ENCODE measurements at regions not wholly inside any gene's neighbourhood (a gene's known extent, or its start where the extent isn't known, plus 50 kb on each side); places are given as distances from the start of the nearest gene placed in this dataset.

DNA sequence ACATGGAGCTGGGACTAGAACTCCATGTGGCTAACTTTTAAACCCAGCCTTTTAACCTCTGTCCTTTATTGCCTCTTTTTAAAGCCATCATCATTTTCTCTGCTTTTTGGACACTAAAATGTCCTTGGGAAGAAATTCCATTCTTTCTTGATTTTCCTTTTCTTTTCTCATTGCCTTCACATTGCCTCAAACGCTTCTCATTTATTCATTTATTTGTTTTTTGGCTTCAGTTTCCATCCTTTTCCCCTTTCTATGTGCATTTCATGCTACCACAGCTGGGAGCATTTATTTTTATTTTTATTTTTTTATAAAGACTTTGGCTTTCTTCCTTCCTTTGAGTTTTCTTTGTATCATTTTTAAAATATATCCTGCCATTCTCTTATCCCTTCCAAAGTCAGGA, 212.2 kb downstream of the DACT1 start:
- no peak for DNase-seq

DNA sequence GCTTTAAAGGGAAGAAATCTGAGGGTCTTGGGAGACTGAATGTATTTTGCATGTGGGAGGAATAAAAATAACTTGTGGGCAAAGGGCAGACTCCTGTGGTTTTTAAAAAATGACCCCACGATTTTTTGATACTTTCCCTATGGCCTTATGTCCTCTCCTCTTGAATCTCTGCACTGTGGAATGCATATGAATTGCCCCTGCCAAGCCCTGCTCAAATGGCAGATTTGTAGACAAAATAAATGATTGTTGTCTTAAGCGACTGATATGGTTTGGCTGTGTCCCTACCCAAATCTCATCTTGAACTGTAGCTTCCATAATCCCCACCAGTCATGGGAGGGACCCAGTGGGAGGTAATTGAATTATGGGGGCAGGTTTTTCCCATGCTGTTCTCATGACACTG, 223.8 kb downstream of the DACT1 start:
- DNase-seq = no peak

DNA sequence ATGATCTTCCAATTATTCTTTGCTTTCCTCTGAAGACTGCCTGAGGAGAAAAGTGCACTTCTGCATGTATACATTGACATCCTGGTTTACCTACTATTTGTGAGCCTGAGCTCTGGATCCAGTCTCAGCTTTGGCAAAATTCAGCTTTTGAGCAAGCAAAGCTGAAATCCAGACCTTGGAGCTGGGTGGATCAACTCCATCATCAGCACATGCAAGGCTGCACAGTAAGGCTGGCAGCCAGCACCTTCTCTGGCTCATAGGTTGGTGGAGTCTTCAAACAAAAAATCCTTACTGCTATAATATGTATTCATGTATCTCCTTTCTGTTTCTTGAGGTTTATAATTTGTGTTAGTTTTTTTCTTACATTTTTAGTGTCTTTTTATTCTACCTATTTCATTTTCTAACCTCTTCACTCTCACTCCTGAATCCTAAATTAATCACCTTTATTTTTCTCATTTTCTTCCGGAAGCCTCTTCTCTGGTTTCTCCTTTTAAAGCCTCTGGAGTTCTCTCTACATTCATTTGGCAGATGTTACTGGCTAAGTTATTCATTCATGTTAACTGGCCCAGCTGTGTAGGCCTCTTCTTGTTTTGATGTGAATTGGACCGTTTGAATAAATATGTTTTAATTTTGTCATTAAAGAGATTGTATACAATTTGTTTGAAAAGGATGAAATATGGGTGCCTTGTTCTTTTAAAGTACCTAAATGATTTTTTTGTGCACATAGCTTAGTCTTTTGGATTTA, 224.8 kb downstream of the DACT1 start:
- DNase-seq = no peak

DNA sequence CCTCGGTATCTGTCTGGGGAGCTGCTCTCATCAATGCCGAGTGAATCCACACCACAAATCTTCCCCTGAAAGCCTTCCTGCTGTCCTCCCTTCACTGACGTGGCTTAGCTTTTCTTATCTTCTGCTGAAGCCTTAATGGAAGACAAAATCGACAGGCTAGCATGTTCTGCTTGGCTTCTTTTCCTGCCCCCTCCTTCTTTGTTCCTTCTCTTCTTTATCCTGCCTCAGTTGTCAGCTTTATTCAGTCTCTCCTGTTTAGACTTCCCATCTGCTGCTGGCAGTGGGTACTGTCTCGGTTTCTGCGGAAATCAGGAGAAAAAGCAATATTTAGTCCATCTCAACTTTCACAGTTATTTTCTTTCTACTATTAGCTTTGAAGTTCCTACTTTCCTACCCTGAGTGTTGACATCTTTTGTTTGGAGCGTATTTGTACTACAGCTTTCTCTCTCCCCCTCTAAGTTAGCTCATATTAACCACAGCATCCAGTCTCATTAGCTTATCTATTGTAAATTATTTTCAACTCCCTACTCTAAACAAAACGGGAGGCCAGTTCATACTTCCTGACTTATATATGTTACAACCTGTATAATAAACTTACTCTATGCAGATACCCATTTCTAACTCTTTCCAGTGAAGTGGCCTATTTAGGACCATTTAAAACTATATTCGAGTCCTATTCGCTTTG, 226.0 kb downstream of the DACT1 start:
- no peak for DNase-seq

DNA sequence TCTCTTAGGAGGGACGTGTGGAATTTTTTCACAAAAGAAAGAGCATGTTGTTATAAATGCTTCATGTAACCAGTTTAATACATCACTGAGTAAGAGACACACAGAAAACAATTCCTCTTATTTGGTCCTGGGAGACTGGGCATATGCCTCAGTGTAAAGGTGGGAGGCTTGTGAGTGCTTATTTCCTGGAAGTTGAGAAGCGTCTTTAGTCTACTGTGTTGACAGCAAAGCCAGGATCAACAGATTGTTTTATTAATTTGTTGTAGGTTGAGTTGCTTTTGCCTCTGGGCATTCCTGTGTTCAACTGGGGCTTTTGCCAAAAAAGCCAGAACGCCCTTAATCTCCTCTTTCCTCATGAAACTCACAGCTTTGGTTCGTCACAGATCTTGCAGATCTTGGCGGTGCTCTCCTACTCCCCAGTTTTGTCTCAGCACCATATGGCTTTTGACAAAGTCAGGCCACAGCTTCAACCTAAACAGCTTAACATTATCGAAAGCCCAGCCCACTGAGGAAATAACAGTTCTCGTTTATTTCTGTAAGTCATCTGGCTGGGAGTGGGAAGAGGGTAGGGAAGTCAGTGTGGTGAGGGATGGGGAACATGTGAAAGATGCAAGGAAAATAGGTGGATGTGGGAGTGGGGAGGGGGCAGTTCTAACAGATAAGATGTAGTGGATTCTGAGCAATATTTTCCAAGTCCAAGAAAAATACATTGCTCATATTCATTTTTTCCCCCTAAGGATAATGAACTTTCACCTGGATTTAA, 227.2 kb downstream of the DACT1 start:
- no peak for DNase-seq

DNA sequence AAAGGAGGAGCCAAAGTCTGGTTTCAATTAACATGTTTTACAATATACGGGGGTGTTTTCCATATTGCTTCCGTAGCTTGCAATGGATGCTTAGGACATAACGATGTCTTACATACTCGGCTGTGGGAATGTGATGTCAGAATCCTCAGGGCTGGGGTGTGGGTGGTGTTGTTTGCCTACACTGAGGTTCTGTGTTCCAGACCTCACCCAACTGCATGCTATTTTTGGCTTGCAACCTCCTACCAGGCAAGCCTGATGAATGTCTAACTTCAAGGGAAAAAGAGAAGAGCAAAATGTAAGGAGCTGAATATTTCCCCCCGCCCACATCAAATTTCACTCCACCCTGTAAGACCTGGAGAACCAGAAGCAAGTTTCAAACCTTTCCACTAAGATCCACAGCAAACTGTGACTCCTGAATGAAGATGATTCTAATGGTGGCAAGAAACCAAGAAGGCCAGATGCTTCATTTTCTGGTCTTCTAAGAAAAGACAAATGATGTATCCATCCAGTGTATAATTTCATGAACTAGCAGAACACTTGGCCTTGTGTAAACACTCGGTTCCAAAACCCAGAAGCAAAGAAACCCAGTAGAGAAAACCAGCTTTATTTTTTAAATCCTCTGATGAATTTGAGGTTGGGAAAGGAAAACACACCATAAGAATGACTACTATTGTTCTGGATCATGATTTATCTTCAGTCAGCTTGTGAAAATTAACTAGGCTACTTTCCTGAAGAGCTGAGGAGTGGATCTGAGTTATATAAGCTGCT, 227.9 kb downstream of the DACT1 start:
- no peak for DNase-seq

DNA sequence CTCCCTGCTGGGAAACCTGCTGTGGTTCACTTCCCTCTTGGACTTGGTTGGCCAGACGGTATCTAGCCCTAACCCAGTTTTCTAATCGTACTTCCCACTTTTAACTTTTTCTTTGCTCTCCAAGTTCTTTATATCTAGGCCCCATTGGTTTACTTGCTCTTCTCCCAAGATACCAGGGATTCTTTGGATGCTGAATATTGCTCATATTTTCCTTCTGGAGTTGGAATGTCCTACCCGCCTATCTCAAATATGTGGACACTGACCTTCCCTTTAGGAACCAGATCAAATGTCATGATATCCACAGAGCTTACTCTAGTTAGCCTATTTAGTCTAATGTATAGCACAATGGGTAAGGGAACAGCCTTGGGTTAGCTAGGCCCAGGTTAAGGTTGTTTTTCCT, 228.6 kb downstream of the DACT1 start:
- DNase-seq = no peak

DNA sequence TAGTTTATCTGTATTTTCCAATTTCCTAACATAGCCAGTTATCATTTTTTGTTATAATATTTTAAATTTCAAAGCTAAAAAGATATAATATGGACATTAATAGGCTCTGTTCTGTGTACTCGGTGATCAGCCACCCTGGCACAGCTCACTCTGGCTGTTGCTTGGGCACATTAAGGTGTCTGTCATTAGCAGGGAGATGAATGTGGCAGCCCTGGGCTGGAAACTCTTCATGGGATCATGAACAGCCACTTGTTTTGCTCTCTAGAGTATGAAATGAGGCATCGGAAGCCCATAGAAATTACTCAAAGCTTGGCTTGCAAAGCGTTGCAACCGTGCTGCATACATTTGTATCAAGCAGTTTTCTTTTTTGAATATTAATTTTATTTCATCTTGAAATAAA, 233.2 kb downstream of the DACT1 start:
- no peak for DNase-seq

DNA sequence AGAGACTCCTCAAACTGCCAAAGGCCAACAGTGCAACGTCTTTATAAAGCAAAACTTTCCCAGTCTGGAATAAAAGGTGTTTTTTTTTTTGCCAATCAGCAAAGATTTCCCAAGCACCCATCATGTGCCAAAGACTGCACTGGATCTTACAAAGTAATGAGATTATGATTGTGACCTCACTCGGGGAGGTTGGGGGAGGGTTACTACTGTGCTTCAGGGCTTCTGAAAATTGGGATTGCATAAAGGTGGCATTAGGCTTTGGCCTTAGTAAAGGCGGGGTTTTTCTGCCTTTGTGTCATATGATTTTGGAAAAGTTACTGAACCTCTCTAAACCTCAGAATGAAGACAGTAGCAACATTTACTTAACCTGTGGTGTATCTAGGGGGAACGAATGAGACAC, 233.8 kb downstream of the DACT1 start:
- DNase-seq = no peak

DNA sequence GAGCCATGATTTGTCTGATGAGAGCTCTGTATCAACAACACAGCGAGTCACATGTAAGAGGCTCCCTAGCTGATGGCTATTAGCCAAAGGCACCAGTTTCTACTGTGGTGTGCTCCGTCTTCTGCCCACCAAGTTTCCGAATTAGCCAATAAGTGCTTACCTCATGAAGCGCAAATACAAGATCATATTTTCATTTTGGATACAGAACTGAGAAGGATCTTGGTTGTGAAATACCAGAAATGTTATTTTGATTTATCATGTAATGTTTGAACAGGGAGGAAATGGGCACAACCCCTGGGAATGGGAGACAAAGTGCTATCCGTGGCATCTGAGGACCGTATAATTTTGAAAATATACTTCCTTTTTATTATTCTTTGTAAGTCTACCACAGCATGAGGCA, 234.3 kb downstream of the DACT1 start:
- DNase-seq = no peak

DNA sequence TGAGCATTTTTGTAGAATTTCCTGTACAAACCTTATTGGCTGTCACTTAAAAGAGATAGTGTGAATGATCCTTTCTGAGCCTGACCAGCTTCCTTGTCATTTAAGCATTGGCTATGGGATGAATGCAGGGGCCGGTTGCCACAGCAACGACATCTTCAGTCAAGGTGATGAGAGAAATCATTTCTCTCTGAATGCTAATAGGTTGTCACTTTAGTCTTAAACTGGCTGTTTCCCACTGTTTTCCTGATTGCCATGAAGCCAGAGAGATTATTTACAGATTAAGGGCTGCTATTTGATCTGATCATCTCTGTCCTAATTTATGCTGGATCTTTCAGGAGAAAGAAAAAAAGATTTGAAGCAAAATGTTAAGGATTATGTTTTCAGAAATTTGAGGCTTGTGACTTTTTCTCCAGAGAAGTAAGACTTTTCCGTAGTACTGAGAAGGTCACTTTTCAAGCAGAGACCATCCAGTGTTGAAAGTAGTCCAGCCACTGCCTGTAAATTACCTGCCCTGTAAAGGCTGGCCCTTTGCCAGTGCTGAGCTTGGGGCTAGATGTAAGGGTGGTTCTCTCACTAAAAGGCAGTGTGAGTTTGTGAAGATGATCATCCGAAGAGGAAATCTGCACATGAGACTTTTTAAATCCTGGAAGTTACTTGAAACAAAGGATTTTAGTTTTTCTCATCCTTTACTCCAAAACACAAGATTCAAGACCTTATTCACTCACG, 235.6 kb downstream of the DACT1 start:
- DNase-seq = no peak

DNA sequence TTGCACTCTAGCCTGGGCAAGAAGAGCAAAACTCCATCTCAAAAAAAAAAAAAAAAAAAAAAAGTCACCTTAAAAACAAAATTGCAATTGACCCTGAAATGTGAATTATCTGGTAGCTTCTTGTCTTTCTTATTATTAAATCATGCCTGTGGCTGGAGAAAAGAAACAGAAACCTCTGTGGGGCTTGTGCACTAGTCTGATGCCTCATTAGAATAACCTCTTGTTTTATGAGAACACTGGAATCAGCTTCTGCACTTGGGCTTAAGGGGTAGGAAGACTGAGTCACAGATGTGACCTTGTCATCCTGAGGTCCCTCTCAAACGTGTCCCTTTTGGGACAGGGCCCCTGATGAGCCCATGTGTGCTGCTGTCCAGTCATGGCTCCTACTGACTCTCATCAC, 237.9 kb downstream of the DACT1 start:
- no peak for DNase-seq

DNA sequence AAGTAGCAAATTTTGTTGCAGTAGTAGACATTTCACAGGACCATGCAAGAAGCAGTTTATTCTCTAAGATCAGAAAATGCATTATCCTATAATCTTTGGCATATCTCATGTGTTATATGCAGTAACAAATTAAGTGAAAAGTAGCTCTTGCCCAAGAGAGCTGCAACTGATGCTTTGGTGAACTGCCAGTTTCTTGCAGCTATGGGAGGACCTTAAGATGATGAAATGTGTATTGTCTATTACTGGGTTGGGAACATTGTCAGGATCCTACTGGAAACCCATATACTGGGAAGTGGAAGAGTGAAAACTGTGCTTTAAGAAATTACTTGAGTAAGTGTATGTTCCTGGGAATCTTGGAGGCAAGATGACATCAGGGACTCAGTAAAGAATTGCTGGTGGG, 238.8 kb downstream of the DACT1 start:
- no peak for DNase-seq

DNA sequence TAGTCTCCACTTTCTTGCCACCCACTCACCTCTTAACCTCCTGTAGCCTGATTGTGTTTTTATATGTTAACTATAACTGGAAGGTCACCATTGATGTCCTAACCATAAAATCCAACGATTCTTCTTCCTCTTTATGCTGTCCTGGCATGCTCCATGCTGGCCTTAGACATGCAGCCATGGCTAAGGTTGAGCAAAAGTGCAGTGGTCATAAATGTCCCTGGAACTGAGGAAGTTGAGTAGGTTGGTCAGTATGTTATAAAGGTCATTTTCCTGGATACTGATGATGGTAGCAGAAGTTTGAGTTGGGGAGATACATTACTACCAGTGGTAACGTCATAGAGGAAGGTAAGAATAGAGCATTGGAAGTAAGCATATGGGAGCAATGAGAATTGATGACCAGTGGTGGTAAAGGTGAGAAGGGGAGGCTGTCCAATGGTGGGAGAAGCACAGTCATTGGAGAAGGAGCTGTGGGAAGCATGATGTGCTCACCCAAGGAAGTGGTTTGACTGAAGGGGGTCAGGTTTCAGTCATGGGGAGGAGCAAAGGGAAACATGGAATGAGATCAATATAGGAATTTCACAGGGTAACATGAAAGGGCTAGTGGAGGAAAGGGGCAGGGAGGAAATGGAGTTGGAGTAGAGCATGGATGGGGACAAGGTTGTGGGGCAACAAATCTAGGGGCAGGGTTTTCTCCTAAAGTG, 240.8 kb downstream of the DACT1 start:
- DNase-seq = no peak

DNA sequence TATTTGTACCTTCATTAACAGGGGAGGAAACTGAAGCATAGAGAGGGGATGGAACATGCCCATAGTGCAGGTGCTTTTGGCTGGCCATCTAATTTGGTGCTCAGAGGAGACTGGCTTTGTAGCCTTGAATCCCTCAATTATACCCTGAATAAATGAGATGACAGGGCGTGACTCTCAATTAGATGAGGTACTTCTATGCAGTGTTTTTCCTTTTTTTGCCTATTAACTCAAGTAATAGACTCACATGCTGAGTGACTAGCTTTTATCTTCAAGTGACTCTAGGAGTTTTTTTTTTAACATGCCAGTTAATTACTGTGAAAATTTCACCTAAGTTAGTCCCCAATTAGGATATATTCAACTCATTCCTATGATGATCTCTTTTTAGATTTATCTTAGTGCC, 243.7 kb downstream of the DACT1 start:
- no peak for DNase-seq

DNA sequence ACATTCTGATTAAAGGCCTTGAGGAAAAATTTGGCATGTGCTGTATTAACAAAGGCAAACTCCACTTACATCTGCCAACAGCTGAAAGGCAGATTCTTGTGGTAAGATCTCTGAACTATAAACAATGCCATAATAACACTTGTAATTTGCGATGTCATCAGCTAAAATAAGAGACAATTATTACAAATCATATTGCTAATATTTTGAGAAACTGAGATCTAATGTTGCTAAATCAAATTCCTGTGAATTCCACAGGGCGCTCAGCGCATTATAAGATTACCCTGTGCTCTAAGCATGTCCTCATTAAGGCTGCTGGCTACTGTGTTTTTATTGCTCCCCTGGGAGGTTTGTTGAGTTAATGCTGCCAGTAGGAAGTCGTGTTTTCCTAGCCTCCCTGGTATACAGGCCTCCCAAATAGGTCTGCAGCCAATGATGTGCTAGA, 244.8 kb downstream of the DACT1 start:
- no peak for DNase-seq

DNA sequence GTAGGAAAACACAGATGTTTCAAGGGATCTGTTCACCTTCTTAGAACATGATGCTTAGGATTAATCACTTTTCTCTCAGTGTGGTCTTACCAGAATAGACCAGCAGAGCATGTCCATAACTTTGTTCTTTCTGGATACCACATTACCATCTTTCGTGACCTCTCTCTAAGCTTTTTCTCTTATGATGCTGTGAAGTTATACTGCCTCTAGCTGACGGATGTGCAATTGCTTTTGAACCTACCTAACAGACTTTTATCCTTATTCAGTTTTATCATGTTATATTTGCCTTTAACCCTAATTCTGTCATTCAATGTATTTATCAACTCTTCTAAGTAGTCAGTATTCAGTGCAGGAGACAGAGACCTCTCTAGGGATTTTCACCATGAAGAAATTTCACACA, 246.7 kb downstream of the DACT1 start:
- DNase-seq = no peak

DNA sequence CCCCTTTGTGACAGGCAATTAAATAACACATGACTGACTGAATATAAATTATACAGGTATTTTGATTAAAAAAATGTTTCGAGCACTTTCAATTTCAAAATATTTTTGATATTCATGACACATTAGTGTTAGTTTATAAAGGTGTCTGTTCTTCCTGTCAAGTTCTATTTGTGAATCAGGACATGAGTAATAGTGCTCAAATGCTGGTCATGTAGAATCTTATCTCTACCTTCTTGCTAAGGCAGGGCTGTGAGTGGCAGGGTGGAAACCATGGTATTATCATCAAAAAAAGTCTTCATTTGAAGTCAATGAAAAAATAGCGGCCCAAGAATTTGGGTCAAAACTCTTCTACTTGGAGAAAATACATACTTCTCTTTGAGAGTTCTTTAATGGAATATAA, 250.2 kb downstream of the DACT1 start:
- DNase-seq = no peak

DNA sequence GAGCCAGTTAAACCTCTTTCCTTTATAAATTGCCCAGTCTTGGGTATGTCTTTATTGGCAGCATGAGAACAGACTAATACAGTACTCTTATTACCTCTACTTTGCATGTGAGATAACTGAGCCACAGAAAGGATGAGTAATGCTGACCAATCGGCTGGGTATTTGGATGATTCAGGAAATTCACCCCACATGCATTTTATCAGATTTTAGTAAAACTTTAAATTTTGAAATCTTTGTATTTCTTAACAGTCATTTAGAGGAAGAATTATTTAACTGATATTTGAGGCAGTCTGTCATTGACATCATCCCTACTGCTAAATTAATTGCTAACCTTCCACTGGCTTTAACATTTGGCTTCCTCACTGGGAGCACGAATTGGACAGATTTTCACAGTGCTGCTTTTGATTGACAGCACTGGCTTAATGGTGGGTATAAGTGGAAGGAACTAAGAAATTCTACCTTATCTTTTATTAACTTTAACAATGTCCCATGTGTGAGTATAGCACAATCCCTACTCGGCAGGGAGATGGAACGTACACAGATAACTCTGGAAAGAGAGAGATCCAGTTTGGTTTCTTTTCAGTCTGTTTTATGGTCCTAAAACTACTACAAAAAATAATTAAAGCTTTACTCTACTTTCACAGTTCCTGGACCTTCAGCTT, 261.0 kb downstream of the DACT1 start:
- DNase-seq = no peak

DNA sequence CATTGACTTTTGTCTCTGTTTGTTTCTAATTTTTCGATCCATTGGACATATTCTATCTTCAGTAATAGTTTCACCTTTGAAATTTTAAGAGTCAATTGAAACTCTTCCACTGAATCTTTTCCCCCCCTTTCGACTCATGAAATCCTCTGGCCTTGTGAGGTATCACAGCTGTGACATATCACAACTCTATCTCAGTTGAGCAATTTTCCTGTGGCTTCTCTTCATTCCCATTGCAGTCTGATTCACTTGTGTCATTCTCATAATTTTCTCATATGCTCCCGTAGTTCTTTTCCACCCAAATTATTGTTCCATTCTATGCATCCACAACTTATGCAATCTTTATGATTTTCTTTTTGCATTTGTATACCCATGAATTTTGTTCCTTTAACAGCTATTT, 261.6 kb downstream of the DACT1 start:
- DNase-seq = no peak

DNA sequence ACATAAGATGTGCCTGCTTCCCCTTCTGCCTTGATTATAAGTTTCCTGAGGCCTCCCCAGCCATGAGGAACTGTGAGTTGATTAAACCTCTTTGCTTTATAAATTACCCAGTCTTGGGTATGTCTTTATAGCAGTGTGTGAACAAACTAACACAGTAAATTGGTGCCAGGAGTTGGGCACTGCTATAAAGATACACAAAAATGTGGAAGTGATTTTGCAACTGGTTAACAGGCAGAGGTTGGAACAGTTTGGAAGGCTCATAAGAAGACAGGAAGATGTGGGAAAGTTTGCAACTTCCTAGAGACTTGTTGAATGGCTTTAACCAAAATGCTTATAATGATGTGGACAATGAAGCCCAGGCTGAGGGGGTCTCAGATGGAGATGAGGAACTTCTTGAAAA, 264.1 kb downstream of the DACT1 start:
- no peak for DNase-seq
